ENCODE measurements at regions not wholly inside any gene's neighbourhood (a gene's known extent, or its start where the extent isn't known, plus 50 kb on each side); places are given as distances from the start of the nearest gene placed in this dataset.
"Not testable (repeated sequence)": the region's sequence is repeated elsewhere in the genome, so short reads cannot be mapped to it uniquely, and the experiment has no call there.

GRCh38 chr7:82631998-82632397, 188.4 kb upstream of the CACNA2D1 start:
- no peak for DNase-seq
- intact Hi-C loops (cut with micrococcal nuclease), result no loop called here
- no peak for ATAC-seq

DNA sequence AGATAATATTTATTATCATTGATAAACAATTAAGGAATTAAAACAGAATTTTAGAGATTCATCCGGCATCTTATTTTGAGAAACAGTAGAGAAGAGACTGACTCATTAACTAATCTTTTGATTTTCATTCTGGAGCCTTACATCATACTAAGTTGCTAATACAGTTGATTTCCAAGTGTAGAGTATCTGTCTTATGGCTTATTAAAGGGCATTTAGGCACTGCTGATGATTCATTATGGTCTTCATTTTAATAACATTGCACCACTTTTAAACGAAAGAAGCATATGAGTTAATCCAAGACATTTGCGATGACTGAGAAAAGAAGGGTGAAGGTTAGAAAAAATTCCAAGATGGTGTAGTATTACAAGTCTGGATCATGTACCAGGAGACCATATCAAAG, 186.0 kb upstream of the CACNA2D1 start:
- DNase-seq (no peak), ATAC-seq (no peak)
- intact Hi-C loops (cut with micrococcal nuclease), result no loop called here

- ATAC-seq, result no peak
- intact Hi-C loops (cut with micrococcal nuclease), result no loop called here
These were observed 181.8 kb upstream of the CACNA2D1 start for GRCh38 chr7:82625377-82625776.

DNA sequence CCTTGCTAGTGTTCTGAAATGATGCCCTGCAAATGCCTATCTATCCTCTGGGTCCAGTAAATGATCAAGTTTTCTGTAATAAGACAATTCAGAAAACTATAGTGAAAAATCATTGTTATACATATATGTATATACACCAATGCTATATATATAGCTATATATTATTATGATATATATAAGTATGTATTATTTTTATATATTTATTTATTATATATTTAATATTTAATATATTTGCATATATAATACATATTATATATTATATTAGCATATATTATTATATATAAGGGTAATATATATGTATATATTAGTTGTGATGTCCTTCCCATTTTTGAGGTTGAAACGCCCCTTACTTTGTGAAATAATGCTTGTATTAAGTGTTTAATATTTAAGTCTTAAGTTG, 181.4 kb upstream of the CACNA2D1 start:
- intact Hi-C loops (cut with micrococcal nuclease), result no loop called here
- no peak for DNase-seq
- no peak for ATAC-seq

More at GRCh38 chr7:82625377-82625776, 181.8 kb upstream of the CACNA2D1 start:
- DNase-seq, result no peak

- DNase-seq (no peak), ATAC-seq (no peak)
- intact Hi-C loops (cut with micrococcal nuclease), result no loop called here
These were observed 180.8 kb upstream of the CACNA2D1 start for GRCh38 chr7:82624337-82624736.

GRCh38 chr7:82623812-82624211, 180.2 kb upstream of the CACNA2D1 start:
- intact Hi-C loops (cut with micrococcal nuclease), result no loop called here
- ATAC-seq (no peak), DNase-seq (no peak)

DNA sequence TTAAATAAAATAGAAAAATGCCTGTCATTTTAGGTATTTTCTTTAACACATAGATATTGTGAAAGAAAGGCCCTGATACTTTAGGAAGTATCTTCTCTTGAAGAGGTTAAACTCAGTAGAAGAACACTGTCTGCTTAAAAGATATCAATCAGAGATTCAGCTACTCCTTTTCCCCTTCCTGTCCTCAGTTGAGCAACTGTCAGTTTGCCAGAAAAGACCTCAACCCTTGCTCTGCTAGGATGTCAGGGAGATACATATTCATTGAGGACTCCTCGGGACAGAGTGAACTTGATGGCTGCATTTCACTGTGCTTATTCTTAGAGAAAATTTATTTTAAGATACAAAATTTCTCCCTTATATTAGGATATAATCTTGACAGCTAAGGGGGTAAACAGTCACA, 173.6 kb upstream of the CACNA2D1 start:
- ATAC-seq, result no peak
- intact Hi-C loops (cut with micrococcal nuclease), result no loop called here
- DNase-seq, result no peak

GRCh38 chr7:82616059-82616728, 172.6 kb upstream of the CACNA2D1 start:
- DNase-seq (no peak), ATAC-seq (peak; percentile 48)
- intact Hi-C loops (cut with micrococcal nuclease), result no loop called here

- ATAC-seq (peak; percentile 54), DNase-seq (no peak)
- intact Hi-C loops (cut with micrococcal nuclease), result no loop called here
These were observed 171.9 kb upstream of the CACNA2D1 start for GRCh38 chr7:82615527-82615926.

GRCh38 chr7:82609746-82610145, 166.2 kb upstream of the CACNA2D1 start:
- no peak for ATAC-seq
- intact Hi-C loops (cut with micrococcal nuclease), result loop anchor here (10.0 kb wide), 2 partner anchors 565 to 1115 kb away; no protein-coding TSS in a partner anchor
- DNase-seq, result no peak

- DNase-seq, result no peak
- no peak for ATAC-seq
- intact Hi-C loops (cut with micrococcal nuclease), result loop anchor here (10.0 kb wide), 2 partner anchors 561 to 1111 kb away; no protein-coding TSS in a partner anchor
These were observed 161.8 kb upstream of the CACNA2D1 start for GRCh38 chr7:82605247-82605864.

DNA sequence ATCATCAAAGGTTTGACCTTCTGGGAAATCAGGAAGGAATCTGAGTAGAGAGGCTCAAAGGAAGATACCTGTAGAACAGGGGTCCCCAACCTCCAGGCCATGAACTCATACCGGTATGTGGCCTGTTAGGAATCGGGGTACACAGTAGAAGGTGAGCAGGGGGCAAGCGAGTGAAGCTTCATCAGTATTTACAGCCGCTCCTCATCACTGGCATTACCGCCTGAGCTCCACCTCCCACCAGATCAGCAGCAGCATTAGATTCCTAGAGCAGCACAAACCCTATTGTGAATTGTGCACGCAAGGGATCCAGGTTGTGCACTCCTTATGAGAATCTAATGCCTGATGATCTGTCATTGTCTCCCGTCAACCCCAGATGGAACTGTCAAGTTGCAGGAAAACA, 158.5 kb upstream of the CACNA2D1 start:
- ATAC-seq (no peak), DNase-seq (no peak)
- intact Hi-C loops (cut with micrococcal nuclease), result loop anchor here (10.0 kb wide), 2 partner anchors 557 to 1107 kb away; no protein-coding TSS in a partner anchor

DNA sequence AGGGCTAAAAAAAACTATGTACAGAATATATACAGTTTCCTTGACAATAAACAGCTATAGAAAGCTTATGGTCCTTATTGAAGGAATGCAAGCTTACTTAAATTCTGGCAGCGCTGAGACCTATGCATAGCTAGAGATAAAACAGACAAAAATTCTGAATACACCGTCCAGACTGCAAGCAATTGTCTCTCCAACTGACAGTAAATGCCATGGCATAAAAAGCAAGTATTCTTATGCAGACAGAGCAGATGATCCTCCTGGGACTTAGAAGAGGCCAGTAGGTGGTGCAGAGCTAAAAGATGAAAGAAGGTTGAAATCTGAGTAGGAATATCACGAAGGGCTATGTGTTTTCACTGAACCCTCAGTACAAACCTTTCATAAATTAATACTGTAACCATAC, 157.0 kb upstream of the CACNA2D1 start:
- no peak for DNase-seq
- ATAC-seq, result no peak
- intact Hi-C loops (cut with micrococcal nuclease), result loop anchor here (10.0 kb wide), 2 partner anchors 556 to 1106 kb away; no protein-coding TSS in a partner anchor

GRCh38 chr7:82599895-82600294, 156.3 kb upstream of the CACNA2D1 start:
- intact Hi-C loops (cut with micrococcal nuclease), result loop anchor here (10.0 kb wide), 2 partner anchors 555 to 1105 kb away; no protein-coding TSS in a partner anchor

DNA sequence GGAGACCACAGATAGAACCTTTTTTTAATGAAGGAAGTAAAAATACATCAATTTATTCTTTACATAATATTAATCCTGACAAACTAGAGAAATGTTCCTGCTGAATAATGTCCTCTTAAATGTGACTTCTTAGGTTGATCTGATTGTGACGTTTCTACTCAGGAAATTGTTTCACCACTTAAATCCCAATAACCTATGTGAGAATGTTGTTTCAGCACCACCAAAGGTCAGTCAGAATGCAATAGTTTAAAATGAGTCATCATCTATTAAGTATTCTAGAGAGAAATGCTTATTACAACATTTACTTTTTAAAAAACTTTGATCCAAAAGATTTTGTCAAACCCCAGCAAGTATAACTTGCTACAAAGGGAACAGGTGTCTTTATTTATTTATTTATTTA, 155.4 kb upstream of the CACNA2D1 start:
- DNase-seq, result no peak
- intact Hi-C loops (cut with micrococcal nuclease), result no loop called here
- ATAC-seq, result no peak

More at GRCh38 chr7:82599895-82600294, 156.3 kb upstream of the CACNA2D1 start:
- no peak for ATAC-seq
- DNase-seq, result no peak

DNA sequence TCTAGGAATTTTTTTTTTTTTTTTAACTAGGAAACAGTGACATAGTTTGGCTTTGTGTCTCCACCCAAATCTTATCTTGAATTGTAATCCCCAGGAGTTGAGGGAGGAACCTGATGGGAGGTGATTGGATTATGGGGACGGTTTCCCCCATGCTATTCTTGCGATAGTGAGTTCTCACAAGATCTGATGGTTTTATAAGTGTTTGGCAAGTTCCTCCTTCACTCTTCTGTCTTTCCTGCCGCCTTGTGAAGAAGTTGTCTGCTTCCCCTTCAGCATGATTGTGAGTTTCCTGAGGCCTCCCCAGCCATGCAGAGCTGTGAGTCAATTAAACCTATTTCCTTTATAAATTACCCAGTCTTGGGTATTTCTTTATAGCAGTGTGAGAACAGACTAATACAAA, 152.2 kb upstream of the CACNA2D1 start:
- intact Hi-C loops (cut with micrococcal nuclease); ATAC-seq: not testable (repeated sequence)

GRCh38 chr7:82595176-82595575, 151.6 kb upstream of the CACNA2D1 start:
- ATAC-seq (no peak), DNase-seq (no peak)
- intact Hi-C loops (cut with micrococcal nuclease), result no loop called here

More for the DNA sequence above, 152.2 kb upstream of the CACNA2D1 start:
- not testable (repeated sequence) for DNase-seq

- DNase-seq (no peak), ATAC-seq (no peak)
- intact Hi-C loops (cut with micrococcal nuclease), result no loop called here
These were observed 151.1 kb upstream of the CACNA2D1 start for GRCh38 chr7:82594665-82595064.

- DNase-seq (no peak), ATAC-seq (no peak)
- intact Hi-C loops (cut with micrococcal nuclease), result no loop called here
These were observed 150.2 kb upstream of the CACNA2D1 start for GRCh38 chr7:82593780-82594179.

- no peak for ATAC-seq
- intact Hi-C loops (cut with micrococcal nuclease), result no loop called here
- DNase-seq, result no peak
These were observed 148.8 kb upstream of the CACNA2D1 start for GRCh38 chr7:82592416-82592815.

DNA sequence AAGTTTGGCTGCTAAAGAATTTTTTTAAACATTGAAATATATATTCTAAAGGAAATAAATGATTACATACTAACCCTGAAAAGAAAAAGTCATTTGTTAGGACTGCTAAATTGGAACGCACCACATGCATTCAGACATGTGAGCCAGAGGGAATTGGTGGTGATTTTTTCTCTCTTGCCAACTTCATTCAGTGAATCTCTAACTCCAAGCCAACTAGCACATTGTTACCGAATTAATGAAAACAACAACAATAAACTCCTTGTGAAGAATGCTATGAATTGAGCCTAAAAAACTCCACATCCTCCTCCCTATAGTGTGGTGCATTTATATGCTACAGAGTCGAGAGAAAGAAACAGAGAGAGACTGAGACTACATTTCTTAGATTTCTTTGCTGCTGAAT, 135.5 kb upstream of the CACNA2D1 start:
- DNase-seq, result no peak
- no peak for ATAC-seq
- intact Hi-C loops (cut with micrococcal nuclease), result loop anchor here (10.0 kb wide), 1 partner anchor 344 kb away; no protein-coding TSS in a partner anchor

Data from left ventricle myocardium superior (tissue), 1 donor.